Smooth muscle cell (in vitro differentiated cells): ENCODE measurements at regions not wholly inside any gene's neighbourhood (a gene's known extent, or its start where the extent isn't known, plus 50 kb on each side); places are given as distances from the start of the nearest gene placed in this dataset.

Source experiments
- DNase-seq: peaks from one replicate; lab custom pipeline; 2025; ENCODE audit not compliant: unreplicated experiment; lab: John Stamatoyannopoulos, UW
- H2AFZ ChIP-seq: fragments of 200-600 bp; sonication (generic); 2 replicates; pipeline ENCODE4 v1.6.0; 2016; ENCODE audit warnings: antibody characterized with exemption, low read depth, mild to moderate bottlenecking
- H3F3A ChIP-seq: fragments of 200-600 bp; sonication (generic); 2 replicates; pipeline ENCODE4 v1.6.0; 2017; ENCODE audit warnings: antibody characterized with exemption, low read depth
- H3K27ac ChIP-seq: fragments of 200-600 bp; sonication (generic); 2 replicates; pipeline ENCODE4 v1.5.1; 2016; ENCODE audit warnings: low read depth, mild to moderate bottlenecking
- H3K27me3 ChIP-seq: fragments of 200-600 bp; sonication (generic); 2 replicates; pipeline ENCODE4 v1.6.1; 2016; ENCODE audit warnings: low read depth, mild to moderate bottlenecking
- H3K36me3 ChIP-seq: fragments of 200-600 bp; sonication (generic); 2 replicates; pipeline ENCODE4 v1.5.1; 2016; ENCODE audit warnings: low read depth
- H3K4me1 ChIP-seq: fragments of 200-600 bp; sonication (generic); 2 replicates; pipeline ENCODE4 v1.5.1; 2016; ENCODE audit warnings: low read depth
- H3K4me2 ChIP-seq: fragments of 200-600 bp; sonication (generic); 2 replicates; pipeline ENCODE4 v1.6.0; 2016; ENCODE audit warnings: mild to moderate bottlenecking
- H3K4me3 ChIP-seq: fragments of 200-600 bp; sonication (generic); 2 replicates; pipeline ENCODE4 v1.5.1; 2016; ENCODE audit warnings: mild to moderate bottlenecking
- H3K79me2 ChIP-seq: fragments of 200-600 bp; sonication (generic); 2 replicates; pipeline ENCODE4 v1.6.0; 2016; ENCODE audit warnings: low read depth, mild to moderate bottlenecking
- H3K9ac ChIP-seq: fragments of 200-600 bp; sonication (generic); 2 replicates; pipeline ENCODE4 v1.6.0; 2016; ENCODE audit warnings: low read depth
- H3K9me3 ChIP-seq: fragments of 200-600 bp; sonication (generic); replicated peaks from 2 replicates; pipeline ENCODE4 v1.5.1; 2016; ENCODE audit warnings: low read depth
- H4K20me1 ChIP-seq: fragments of 200-600 bp; sonication (generic); 2 replicates; pipeline ENCODE4 v1.6.0; 2016; ENCODE audit warnings: low read depth
- CTCF ChIP-seq: fragments of 200-600 bp; sonication (generic); IDR thresholded peaks from 2 replicates; pipeline ENCODE4 v1.5.1; 2017; ENCODE audit warnings: borderline replicate concordance, mild to moderate bottlenecking, antibody characterized with exemption; ENCODE audit not compliant: insufficient read depth, poor library complexity, severe bottlenecking
- WGBS: methylation state at CpG from one replicate; pipeline ENCODE4 v1.1.7; 2016; ENCODE audit warnings: low lambda C conversion rate; 5-methylcytosine and 5-hydroxymethylcytosine counted together

DNA sequence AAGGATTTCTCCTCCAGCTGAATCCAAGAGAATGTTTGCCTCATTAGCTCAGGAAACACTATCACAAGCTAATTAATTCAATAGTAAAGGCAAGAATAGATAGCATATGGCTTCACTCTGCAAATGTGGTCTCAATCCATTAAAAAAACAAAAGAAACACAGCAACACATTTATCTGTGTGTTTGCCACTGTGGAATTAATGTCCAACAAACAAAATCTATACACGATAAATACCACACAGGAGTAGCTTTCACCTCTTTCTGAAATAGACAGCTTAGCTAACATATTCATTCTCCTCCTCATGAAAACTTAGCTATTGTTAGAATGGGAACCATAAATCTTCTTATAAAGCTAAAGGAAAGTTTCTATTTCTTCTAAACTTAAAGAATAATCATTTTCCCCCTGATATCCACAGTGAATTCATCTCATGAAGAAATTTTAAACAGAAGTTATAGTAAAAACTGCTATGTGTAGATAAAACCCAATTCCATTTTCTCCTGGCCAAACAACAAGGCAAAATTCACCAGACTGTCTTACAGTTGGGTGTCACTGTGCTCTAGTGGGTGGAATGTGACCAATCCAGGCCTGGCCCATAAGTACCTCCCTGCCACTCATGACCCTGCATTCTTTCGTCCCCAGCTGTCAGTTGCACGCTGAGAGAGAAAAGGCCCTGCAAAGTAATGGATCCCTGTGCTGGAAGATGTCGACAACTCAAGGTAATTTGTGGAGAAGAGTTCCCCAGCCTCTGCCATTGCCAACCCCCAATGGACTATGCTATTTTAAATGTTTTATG, 92.9 kb upstream of the NRSN1 start:
- H3K4me3 ChIP-seq: no peak overlapping the region
- H3K4me2 ChIP-seq: no peak overlapping the region
- no peak for TF ChIP-seq CTCF
- no peak overlapping the region for H3K27ac ChIP-seq
- 62% methylated on average over 4 of the region's 4 CpGs for WGBS
- no peaks in the 10 kb centered on the region for H3K4me1 ChIP-seq
- H3K9me3 ChIP-seq: no peaks in the 10 kb centered on the region
- H4K20me1 ChIP-seq: no peaks in the 10 kb centered on the region
- no peaks in the 10 kb centered on the region for H3K79me2 ChIP-seq
- H3K36me3 ChIP-seq: no peaks in the 10 kb centered on the region
- no peak overlapping the region for H2AFZ ChIP-seq
- H3K27me3 ChIP-seq: no peaks in the 10 kb centered on the region
- DNase-seq: no peak
- no peaks in the 10 kb centered on the region for H3F3A ChIP-seq
- H3K9ac ChIP-seq: no peak overlapping the region

- Histone ChIP-seq H3K9ac (no peak overlapping the region), H3K9me3 (no peaks in the 10 kb centered on the region), H3K36me3 (no peaks in the 10 kb centered on the region), H3K27me3 (peaks cover 7% of the 10 kb centered on the region), H3K27ac (no peak overlapping the region), H3K79me2 (no peaks in the 10 kb centered on the region), H2AFZ (no peak overlapping the region), H3F3A (no peaks in the 10 kb centered on the region), H3K4me2 (no peak overlapping the region), H4K20me1 (no peaks in the 10 kb centered on the region), H3K4me1 (no peaks in the 10 kb centered on the region), H3K4me3 (no peak overlapping the region)
- no peak for TF ChIP-seq CTCF
- DNase-seq: no peak
- 91% methylated on average over 2 of the region's 2 CpGs for WGBS
Measured at GRCh38 chr6:24043848-24044247, 82.2 kb upstream of the NRSN1 start.

GRCh38 chr6:24051942-24052589, 73.9 kb upstream of the NRSN1 start:
- H3K36me3 ChIP-seq: no peaks in the 10 kb centered on the region
- H2AFZ ChIP-seq: no peak overlapping the region
- no peak for TF ChIP-seq CTCF
- no peak overlapping the region for H3K4me3 ChIP-seq
- 80% methylated on average over 4 of the region's 4 CpGs for WGBS
- no peaks in the 10 kb centered on the region for H3K79me2 ChIP-seq
- H4K20me1 ChIP-seq: no peaks in the 10 kb centered on the region
- peaks cover 21% of the 10 kb centered on the region for H3K27me3 ChIP-seq
- H3F3A ChIP-seq: no peaks in the 10 kb centered on the region
- no peaks in the 10 kb centered on the region for H3K4me1 ChIP-seq
- no peaks in the 10 kb centered on the region for H3K9me3 ChIP-seq
- no peak for DNase-seq
- H3K27ac ChIP-seq: no peak overlapping the region
- no peak overlapping the region for H3K4me2 ChIP-seq
- H3K9ac ChIP-seq: no peak overlapping the region
